ENCODE measurements at regions not wholly inside any gene's neighbourhood (a gene's known extent, or its start where the extent isn't known, plus 50 kb on each side); places are given as distances from the start of the nearest gene placed in this dataset.

DNA sequence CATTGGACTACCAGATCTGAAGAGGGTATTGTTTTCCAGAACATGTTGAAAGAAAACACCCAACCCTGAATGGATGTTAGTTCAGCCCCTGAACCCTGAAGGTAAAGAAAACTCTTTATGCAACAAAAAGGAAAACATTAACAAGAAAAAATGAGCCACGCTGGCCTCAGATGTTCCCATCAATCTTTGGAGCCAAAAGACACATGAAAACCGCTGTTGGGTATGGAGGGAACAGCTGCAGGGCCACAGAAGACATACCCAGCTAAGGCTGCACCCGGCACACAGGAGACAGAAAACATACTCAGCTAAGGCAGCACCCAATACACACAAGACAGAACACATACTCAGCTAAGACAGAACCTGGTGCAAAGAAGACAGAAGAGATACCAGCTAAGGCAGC lies 51.3 kb upstream of the GALNT9 start:
- H3K27ac ChIP-seq: no peak overlapping the region
- H3K36me3 ChIP-seq: no peaks in the 10 kb centered on the region
- peaks cover 0 to 70% of the 10 kb centered on the region in 2 donors for H3K27me3 ChIP-seq
- no peak for DNase-seq (ENCODE audit: low spot score in 2 of 2)
- H3K9me3 ChIP-seq: no peaks in the 10 kb centered on the region
- TF ChIP-seq, protein P1, sequence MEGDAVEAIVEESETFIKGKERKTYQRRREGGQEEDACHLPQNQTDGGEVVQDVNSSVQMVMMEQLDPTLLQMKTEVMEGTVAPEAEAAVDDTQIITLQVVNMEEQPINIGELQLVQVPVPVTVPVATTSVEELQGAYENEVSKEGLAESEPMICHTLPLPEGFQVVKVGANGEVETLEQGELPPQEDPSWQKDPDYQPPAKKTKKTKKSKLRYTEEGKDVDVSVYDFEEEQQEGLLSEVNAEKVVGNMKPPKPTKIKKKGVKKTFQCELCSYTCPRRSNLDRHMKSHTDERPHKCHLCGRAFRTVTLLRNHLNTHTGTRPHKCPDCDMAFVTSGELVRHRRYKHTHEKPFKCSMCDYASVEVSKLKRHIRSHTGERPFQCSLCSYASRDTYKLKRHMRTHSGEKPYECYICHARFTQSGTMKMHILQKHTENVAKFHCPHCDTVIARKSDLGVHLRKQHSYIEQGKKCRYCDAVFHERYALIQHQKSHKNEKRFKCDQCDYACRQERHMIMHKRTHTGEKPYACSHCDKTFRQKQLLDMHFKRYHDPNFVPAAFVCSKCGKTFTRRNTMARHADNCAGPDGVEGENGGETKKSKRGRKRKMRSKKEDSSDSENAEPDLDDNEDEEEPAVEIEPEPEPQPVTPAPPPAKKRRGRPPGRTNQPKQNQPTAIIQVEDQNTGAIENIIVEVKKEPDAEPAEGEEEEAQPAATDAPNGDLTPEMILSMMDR (IDR thresholded peaks at IDR 0.05): no peak
- TF ChIP-seq POLR2A (IDR thresholded peaks at IDR 0.05): no peak
- TF ChIP-seq EP300 (IDR thresholded peaks at IDR 0.05): no peak
- no peaks in the 10 kb centered on the region for H3K4me1 ChIP-seq
- 38 to 46% methylated on average over 3 of the region's 3 CpGs for WGBS, 2 donors
- no peak overlapping the region for H3K4me3 ChIP-seq

DNA sequence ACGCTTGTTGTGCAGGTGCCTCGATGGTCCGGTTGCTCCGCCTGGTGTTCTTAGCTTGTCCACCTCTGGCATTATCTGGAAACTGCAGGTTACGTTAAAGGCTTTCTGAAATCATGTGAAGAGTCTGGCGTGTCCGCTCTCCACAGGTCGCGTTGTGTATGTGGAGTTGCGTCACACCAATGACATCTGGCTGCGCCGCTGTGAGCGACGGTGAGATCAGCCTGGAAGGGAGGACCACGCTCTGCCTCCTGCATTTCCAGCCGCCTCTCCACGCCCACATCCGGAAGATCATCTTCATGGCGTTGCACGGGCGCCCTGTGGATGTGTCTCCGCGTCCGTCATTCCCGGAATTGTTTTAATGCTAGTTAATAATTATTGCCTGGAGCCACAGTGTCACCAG lies 50.6 kb upstream of the GALNT9 start:
- H3K9me3 ChIP-seq: no peaks in the 10 kb centered on the region
- DNase-seq (ENCODE audit: low spot score in 2 of 2): no peak
- TF ChIP-seq POLR2A (IDR thresholded peaks at IDR 0.05) (no peak), EP300 (IDR thresholded peaks at IDR 0.05) (no peak)
- TF ChIP-seq, protein P1 (IDR thresholded peaks at IDR 0.05): no peak
- no peak overlapping the region for H3K27ac ChIP-seq
- H3K4me1 ChIP-seq: no peaks in the 10 kb centered on the region
- no peak overlapping the region for H3K4me3 ChIP-seq
- 79 to 86% methylated on average over 24 to 25 of the region's 25 CpGs for WGBS, 2 donors
- no peaks in the 10 kb centered on the region for H3K36me3 ChIP-seq
- H3K27me3 ChIP-seq: peaks cover 0 to 71% of the 10 kb centered on the region in 2 donors

DNA sequence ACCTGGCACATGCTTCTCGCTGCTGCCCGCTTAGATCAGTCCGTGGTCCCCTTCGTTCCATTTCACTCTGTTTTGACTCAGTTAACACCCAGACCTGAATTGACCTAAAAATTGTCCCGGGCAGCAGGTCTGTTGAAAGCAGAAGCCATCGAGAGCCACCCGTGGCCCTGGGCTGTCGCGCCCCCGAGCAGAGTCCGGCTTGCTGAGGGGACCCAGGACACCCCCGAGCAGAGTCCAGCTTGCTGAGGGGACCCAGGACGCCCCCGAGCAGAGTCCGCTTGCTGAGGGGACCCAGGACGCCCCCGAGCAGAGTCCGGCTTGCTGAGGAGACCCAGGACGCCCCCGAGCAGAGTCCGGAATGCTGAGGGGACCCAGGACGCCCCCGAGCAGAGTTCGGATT lies 50.2 kb upstream of the GALNT9 start:
- 88% methylated on average over 24 of the region's 24 CpGs for WGBS, 2 donors
- TF ChIP-seq, protein P1 (IDR thresholded peaks at IDR 0.05): no peak
- TF ChIP-seq EP300 (IDR thresholded peaks at IDR 0.05) (no peak), POLR2A (IDR thresholded peaks at IDR 0.05) (no peak)
- Histone ChIP-seq H3K4me3 (no peak overlapping the region), H3K27ac (no peak overlapping the region), H3K4me1 (no peaks in the 10 kb centered on the region), H3K36me3 (no peaks in the 10 kb centered on the region), H3K9me3 (peaks cover 0 to 3% (median 0%) of the 10 kb centered on the region in 4 donors), H3K27me3 (peaks cover 0 to 72% of the 10 kb centered on the region in 2 donors)
- no peak for DNase-seq (ENCODE audit: low spot score in 2 of 2)
